Renal pelvis (tissue), 1 donor: ENCODE measurements at regions not wholly inside any gene's neighbourhood (a gene's known extent, or its start where the extent isn't known, plus 50 kb on each side); places are given as distances from the start of the nearest gene placed in this dataset.
"Not testable (repeated sequence)": the region's sequence is repeated elsewhere in the genome, so short reads cannot be mapped to it uniquely, and the experiment has no call there.

Experiments used
- DNase-seq: peaks from one replicate; pipeline ENCODE4 v3.0.0-alpha.2; 2013

DNA sequence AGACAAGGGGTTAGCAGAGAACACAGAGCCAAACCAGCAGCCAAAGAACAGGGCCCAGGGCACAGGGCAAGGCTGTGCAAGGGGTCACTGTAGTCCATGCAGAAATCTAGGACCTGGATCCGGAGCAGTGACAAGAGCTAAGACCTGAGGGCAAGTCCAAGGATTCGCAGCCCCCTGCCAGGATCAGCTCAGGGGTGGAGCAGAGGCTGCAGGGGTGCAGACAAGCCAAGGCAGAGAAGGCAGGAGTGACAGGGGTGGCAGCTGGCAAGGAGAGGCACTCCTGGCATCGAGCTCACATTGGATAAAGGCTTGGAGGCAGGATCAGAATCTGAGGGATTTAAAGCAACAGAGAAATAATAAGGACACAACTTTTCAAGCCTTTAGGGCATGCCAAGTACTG, 80.7 kb upstream of the NANOS1 start:
- DNase-seq: no peak

DNA sequence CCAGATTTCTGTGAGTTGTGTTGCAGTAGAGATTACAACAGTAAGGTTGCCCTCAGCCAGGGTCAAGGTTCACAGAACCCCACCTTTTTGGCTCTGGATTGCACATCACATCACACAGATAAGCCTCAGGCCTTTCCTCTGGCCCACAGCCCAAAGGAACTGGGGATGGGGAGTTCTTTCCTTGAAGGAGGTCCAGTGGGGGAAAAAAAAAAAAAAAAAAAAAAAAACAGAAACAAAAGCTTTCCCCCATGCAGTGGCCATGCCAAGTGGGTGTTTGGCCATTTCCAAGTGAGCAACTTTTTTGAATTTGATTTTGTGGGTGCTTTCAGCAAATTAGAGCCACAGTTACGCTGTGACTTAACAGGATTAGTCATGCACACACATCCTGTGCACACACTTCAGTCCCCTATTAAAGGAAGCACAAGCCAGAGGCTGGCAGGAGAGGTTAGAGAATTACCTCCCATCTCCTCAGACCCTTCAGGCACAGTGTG, 79.3 kb upstream of the NANOS1 start:
- DNase-seq: no peak

DNA sequence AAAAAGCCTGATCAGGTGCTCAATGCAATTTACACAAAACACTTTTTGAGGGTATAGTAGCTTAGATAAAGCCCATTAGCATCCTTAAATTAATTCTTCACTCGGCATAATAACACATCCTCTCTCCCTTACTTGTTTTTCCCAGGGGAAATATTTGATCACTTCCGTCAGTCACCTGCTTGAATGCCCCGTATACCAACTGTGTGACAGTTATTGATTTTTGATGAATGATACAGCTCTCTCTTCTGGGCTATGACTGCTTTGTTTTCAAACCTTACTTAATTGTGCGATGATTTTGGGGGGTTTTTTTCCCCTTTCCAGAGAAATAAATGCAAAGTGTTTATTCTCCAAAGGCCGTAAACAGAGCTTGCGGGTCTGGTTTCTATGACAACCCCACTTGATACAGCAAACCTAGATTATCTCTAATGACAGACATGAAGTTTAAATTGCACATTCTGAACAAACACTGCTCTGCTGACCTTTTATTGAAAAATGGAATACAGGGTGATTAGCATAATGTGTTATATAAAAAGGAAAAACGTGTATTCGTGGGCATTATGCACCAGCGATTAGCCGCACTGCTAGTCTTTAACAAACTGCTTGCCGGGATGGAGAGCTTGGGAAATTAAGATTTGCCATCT, 78.4 kb upstream of the NANOS1 start:
- no peak for DNase-seq

DNA sequence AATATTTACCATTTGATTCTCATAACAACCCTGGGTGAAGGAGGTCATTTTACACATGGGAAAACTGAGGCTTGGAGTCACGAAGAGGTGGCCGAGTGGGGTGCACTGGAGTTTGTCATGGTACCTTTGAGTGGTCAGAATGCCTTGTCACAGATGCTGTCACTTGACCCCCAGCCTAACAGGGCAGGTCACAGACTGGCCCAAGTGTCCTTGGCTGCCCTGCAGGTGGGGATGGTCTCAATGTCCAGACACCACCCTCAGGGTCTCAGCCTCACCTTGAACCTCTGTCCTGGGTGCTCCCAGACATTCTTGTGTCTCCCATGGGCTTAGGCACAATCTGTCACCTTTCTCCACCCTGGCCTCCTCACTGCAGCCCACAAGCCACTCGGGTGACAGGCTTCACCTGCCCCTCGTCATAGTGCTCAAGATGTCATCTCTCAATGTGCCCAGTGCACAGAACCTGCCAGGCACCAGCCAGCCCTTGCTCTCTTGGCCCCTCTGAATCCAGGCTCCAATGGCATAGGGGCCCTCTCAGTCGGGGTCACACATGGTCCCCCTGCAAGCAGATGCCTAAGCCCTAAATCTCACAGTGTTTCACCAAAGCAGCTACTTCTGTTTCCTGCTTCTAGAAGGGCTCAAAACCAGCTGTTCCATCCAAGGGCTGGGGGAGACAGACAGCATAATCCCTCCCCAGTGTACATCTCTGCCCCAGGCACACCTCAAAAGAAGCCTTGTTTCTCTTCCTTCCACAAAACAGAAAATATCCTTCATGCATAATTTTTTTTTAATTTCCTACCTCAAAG, 76.8 kb upstream of the NANOS1 start:
- DNase-seq: no peak

DNA sequence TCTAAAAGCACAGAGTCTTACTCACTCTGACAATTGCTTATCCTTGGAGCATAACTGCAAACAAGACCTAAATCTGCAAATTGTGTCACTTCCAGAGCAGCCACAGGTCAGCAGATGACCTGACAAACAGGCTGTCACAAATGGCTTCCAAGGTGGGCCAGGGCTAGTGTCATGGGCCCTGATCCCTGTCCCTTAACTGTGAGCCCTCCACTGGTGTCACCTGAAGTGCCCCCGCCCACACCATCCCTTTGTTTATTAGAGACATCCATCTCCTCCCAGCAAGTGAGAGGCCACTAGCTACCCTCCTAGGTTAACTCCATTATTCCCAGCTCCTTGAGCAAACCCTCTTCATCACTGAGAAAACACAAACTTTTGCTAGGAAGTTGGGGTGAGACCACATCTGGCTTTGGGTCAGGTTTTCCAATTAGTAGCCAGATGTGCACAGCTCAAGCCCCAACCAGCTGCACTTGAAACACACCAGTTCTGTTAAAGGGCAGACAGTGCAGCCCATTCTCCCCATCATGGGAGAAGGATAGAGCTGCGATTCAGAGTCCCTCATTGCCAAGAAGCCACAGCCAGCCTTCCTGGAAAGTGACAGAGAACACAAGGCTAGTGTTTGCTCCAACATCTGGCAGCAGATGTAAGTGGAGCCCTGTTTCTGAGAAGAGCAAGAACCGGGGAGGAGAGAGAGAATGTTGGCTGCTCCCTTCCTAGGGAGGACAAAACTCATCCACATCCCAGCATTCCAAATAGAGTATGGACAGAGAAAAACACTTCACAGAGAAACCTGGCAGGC, 75.7 kb upstream of the NANOS1 start:
- DNase-seq: no peak

DNA sequence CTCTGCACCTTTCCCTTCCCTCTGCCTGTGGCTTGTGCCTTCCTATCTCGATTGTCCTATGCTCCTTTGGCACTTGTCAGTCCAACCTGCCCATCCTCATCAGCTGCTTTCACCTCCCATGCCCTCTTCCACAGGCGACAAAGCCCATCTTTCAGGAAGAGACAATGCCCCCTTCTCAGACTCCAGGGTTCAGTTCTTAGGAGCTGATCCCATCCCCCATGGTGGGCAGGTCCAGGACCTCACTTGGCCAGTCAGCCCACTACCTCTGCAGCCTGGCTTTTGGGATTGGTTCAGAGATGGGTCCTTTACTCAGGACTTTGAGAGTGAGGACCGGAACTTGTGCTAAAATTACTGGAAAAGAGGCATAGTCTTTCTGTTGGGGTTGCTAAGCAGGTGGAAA, 74.0 kb upstream of the NANOS1 start:
- no peak for DNase-seq

DNA sequence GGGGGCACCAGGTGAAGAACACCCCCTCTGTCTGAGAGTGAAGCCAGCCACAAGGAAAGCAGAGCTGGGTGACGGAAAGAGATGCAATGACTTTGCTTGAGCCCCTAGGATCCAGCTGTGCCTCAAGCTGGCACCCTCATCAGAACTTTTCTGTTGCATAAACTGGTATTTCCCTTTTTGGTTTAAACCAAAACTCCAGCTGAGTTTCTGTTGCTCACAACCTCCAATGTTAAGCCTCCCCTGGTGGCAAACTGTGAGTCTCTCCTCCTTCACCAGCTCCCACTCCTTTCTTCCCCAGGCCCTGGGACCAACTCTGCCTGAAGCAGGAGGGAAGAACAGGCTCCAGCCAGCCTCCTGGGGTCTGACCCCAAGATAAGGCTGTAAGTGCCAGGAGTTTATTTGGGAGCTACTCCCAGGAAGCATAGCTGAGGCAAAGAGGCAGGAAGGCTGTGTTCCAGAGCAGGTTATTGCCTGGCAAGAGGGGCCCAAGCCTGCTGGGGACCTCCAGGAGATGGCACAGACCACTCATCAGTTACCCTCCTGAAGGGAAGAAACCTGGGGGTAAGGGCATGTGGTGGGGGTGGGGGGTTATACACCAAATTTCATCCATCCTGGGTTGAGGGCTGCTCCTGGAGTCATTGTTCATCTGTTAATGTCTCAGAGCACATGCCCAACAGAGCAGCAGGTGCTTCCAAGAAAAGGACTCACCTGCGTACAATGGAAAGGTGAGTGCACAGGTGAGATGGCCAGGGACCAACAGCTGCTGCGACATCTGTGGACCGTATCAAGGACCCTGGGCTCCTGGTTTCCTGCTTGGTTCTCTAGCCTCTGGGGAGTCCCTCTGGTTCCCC, 73.3 kb upstream of the NANOS1 start:
- DNase-seq: no peak

DNA sequence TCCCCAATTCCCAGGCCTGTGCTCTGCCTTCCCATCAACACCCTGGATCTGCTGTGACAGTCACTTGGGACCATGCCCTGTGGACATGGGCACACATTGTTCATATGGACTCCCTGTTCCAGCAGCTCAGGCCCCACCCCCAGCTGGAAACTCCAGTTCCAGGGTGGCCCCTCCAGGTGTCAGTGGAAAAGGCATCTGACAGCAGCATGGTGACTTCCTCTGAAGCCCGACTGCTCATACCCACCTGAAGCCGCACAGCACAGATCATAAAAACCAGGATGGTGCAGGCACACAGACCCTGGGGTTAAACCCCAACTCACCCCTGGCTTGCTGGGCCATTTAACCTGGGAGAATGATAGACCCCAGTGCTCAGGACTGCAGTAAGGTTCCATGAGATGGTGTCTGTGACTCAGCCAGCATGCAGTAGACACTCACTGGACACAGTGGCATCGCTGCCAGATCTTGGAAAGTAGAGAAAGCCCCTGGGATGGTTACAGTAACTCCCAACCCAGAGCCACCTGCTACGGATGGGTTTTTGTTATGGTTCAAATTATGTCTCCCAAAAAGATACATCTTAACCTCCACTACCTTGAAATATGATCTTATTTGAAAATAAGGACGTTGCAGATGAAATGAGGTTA, 72.6 kb upstream of the NANOS1 start:
- no peak for DNase-seq

DNA sequence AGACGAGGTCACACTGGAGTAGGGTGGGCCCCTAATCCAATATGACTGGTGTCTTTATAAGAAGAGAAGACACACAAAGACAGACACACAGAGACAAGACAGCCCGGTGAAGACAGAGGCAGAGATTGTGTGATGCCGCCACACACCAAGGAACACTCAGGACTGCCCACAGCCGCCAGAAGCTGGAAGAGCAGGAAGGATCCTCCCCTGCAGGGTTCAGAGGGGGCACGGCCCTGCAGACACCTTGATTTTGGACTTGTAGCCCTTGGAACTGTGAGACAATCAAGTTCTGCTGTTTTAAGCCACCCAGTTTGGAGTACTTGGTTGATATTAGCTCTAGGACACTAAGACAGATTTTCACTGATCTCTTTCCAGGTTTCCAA, 72.1 kb upstream of the NANOS1 start:
- DNase-seq: no peak

DNA sequence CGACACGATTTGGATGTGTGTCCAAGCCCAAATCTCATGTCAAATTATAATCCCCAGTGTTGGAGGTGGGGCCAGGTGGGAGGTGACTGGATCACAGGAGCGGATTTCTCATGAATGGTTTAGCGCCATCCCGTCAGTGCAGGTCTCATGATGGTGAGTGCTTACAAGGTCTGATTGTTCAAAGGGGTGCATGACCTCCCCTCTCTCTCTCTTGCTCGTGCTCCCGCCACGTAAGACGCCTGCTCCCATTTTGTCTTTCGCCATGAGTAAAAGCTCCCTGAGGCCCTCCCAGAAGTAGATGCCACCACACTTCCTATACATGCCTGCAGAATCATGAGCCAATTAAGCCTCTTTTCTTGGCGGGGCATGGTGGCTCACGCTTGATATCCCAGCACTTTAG, 71.5 kb upstream of the NANOS1 start:
- DNase-seq: no peak

DNA sequence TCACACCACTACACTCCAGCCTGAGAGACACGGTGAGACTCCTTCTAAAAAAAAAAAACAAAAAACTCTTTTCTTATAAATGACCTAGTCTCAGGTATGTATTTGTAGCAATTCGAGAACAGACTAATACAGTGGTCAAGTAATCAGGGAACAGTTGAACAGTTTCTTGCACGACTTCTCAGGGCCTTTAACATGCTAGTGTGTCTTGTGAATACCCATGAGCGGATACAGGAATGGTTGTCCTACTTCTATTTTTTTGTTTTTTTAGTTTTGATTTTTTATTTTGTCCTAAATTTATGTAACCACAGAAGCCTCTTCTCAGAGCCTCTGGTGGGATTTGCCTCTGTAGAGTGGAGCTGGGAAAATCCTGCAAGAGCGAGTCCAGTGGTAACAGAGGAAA, 71.0 kb upstream of the NANOS1 start:
- DNase-seq: no peak

DNA sequence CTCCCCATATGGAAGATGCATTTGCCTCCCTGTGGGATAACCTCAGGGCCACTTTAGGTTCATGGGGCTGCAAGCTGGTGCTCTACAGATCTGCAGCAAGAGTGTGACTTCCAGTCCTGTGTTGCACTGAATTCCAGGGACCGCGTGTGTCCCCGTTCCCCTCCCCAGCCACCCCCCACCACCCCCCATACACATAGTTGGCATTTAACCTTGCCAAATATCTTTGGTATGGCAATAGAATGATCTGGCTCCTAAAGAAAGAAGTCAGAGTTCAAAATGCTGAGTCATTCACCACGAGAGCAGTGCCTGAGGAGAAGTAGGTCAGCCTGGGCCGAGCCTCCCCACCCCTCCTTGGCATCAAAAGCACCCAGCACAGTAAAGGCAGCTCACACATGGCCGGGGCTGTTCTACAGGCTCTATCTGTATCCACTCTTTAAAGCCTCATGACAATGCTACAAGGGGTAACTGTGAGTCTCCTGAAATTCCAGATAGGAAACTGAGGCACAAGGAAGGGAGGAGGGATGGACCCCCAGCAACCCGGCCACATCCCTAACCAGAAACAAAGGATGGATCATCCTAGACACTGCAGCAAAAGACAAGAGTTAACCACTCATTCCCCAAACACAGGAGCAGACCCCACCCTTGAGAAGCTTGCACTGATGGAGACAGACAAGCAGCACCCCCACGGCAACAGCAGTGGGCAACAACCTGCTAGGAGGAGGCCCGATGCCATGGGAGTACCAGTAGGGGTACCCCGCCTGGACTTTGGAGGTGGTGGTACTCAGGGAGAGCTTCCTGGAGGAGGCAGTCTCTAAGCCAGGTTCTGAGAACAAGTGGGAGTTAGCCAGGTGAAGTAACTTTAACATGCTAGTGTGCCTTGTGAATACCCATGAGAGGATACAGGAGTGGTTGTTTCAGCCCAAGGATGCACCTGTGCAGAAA, 70.3 kb upstream of the NANOS1 start:
- DNase-seq: no peak

DNA sequence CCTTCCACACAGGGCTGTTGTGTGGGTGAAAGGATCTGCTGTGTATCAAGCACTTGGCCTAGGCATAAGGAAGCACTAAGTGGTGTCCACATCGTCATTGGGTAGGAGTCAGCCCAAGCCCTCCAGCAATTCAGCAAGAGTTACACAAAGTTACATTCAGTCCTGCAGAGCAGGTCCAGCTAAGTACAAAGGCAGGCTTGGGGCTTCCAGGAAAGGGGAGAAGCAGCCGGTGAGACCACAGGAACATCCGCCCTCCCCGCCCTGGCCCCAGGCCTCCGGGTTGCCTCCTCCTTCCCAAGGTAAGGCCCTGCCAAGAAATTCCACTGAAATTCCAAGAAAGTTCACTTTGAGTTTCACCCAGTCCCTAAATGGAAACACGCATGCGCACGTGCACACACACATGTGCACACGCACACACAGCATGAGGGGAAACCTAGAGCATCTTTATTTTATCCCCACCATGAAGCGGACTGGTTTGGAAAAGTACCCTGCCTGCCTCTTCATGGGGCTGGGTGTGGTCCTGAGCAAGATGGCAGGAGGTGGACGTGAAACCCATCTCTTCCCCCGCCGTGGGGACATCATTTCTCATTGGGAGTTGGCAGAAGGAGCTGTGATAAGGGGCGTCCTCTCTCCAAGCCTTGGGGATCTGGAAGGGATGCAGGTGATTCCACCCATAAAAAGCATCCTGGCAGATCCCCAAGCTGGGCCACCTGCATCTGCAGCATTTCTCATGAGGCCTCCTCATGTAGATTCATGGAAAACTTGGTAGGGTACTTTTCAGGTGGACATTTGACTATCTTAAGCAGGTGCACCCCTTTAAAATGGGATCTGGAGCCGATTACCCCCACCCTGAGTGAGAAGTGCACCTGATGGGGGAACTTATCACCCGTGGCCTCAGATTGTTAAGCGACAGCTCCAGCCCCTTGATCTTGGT, 69.1 kb upstream of the NANOS1 start:
- no peak for DNase-seq

DNA sequence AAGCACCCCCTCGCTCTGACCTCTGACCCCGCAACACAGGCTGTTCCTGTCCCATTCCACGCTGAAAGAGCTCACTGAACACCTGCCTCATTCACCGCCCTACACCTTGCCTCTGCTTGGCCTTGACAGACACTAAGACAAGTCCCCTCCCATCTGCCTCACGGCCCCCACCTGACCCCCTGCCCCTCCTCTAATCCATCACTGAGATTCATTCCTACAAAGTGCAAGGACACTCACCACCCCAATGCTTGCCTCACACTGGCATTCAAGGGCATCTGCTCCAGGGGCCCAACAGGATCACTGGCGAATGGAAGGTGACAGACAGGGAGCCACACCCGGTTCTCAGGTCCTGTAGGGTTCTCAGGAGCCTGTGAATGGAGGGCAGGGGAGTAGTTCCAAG, 68.1 kb upstream of the NANOS1 start:
- DNase-seq: no peak

DNA sequence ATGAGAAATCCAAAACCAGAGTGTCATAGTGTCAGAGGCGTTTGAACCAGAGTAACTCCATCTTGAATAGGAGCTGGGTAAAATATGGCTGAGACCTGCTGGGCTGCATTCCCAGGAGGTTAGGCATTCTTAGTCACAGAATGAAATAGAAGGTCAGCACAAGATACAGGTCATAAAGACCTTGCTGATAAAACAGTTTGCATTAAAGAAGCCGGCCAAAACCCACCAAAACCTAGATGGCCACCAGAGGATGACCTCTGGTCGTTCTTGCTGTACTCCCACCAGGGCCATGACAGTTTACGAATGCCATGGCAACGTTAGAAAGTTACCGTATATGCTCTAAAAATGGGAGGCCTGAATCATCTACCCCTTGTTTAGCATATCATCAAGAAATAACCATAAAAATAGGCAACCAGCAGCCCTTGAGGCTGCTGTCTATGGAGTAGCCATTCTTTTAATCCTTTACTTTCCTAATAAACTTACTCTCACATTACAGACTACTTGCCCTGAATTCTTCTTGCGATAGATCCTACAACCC, 67.1 kb upstream of the NANOS1 start:
- DNase-seq: not testable (repeated sequence)

DNA sequence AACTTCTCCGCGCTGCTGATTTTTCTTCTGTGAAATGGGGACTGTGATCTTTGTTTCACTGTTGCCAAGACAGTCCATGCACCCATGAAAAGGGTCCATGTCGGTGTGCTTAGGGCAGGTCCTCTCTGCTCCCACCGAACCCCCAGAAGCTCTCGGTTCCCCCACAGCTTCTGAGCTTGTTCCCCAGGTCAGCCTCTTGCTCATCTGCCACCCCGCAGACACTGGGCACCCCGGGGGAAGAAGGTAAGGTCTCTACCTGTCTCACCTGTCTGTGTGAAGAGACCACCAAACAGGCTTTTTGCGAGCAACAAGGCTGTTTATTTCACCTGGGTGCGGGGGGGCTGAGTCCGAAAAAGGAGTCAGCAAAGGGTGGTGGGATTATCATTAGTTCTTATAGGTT, 66.2 kb upstream of the NANOS1 start:
- no peak for DNase-seq

DNA sequence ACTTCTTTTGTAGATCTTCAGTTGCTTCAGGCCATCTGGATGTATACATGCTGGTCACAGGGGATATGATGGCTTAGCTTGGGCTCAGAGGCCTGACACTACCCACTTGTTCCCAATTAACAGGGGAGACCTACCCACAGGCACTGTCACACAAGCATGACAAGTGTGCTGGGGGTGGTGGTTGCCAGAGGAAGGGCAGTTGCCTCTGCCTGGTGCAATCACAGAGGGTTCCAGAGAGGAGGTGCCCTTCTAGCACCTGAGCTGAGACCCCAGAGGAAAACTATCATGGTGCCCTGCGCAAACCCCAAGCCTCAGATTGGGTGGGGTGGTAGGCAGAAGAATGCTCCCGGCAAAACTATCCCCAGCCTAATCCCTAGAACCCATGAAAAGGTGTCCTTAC, 65.6 kb upstream of the NANOS1 start:
- DNase-seq: no peak

DNA sequence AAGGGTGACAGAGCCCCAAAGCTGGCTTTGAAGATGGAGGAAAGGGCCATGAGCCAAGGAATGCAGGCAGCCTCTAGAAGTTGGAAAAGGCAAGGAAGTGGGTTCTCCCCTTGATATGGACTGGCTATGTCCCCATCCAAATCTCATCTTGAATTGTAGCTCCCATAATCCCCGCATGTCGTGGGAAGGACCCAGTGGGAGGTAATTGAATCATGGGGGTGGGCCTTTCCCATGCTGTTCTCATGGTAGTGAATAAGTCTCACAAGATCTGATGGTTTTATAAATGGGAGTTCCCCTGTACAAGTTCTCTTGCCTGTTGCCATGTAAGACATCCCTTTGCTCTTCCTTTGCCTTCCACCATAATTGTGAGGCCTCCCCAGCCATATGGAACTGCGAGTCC, 65.0 kb upstream of the NANOS1 start:
- DNase-seq: not testable (repeated sequence)

DNA sequence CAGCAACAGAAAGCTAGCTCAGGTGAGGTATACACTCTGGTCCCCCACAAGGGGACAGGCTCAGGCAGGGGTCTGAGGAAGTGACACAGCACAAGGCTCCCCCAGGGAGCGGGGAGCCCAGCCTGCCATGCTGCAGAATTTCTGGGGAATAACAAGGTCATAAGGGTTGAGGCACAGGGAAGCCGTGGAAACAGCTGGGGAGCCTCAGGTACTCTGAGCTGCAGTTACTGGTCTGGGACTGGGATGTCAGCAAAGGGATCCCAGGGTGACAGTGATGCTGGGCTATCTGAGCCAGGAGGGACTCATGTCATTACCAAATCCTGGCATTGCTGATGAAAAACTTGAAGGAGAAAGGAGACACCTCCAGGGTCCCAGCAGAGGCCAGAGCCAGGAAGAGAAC, 64.4 kb upstream of the NANOS1 start:
- DNase-seq: no peak
